H1 (cell line): ENCODE measurements at regions not wholly inside any gene's neighbourhood (a gene's known extent, or its start where the extent isn't known, plus 50 kb on each side); places are given as distances from the start of the nearest gene placed in this dataset.

Experiments
- CEBPB ChIP-seq: IDR thresholded peaks from 2 replicates; pipeline ENCODE4 v1.6.1; 2012; ENCODE audit warnings: low read depth, low read length
- HDAC6 ChIP-seq: IDR thresholded peaks from one replicate; pipeline ENCODE4 v1.7.1; 2012; ENCODE audit warnings: low read depth, mild to moderate bottlenecking, inconsistent platforms, low read length, moderate library complexity
- JUN ChIP-seq: IDR thresholded peaks from 2 replicates; pipeline ENCODE4 v1.6.1; 2011; ENCODE audit warnings: low read depth, mild to moderate bottlenecking, improper control_type of control experiment, low read length
- JUND ChIP-seq: IDR thresholded peaks from 2 replicates; pipeline ENCODE4 v1.6.1; 2011; ENCODE audit warnings: mild to moderate bottlenecking, improper control_type of control experiment, low read length
- MAX ChIP-seq: IDR thresholded peaks from 2 replicates; pipeline ENCODE4 v1.6.1; 2012; ENCODE audit warnings: inconsistent platforms
- POLR2A ChIP-seq, 2 experiments: IDR thresholded peaks; 1 replicate in 1 of 2; 2 replicates in 1 of 2; pipeline ENCODE4 v1.6.1; 2011; ENCODE audit warnings: low read depth in 2 of 2, low read length in 2 of 2, mild to moderate bottlenecking in 2 of 2; ENCODE audit errors: control extremely low read depth in 1 of 2
- RBBP5 ChIP-seq: IDR thresholded peaks from 2 replicates; pipeline ENCODE4 v1.7.1; 2012; ENCODE audit warnings: low read depth, mild to moderate bottlenecking, inconsistent platforms, low read length, moderate library complexity, borderline replicate concordance
- YY1 ChIP-seq: IDR thresholded peaks from 2 replicates; pipeline ENCODE4 v1.6.1; 2011; ENCODE audit warnings: low read depth, mild to moderate bottlenecking, low read length
- ZNF274 ChIP-seq: IDR thresholded peaks from 2 replicates; pipeline ENCODE4 v1.7.0; 2012; ENCODE audit warnings: low read length, borderline replicate concordance; ENCODE audit errors: extremely low read depth
- TF ChIP-seq, protein P1 (sequence below), 3 experiments: IDR thresholded peaks; 1 replicate in 2 of 3; 2 replicates in 1 of 3; pipeline versions ENCODE4 v1.5.1 to v1.6.1; 2011; ENCODE audit warnings: low read length in 3 of 3, mild to moderate bottlenecking in 3 of 3, inconsistent platforms in 2 of 3, low read depth in 1 of 3, moderate library complexity in 1 of 3; ENCODE audit not compliant: insufficient read depth in 1 of 3; ENCODE audit errors: control extremely low read depth in 1 of 3
- TF ChIP-seq, protein P2 (sequence below): IDR thresholded peaks from 2 replicates; pipeline ENCODE4 v1.6.1; 2011; ENCODE audit warnings: low read depth, mild to moderate bottlenecking, low read length; ENCODE audit not compliant: insufficient read depth

- no peak for TF ChIP-seq YY1
- TF ChIP-seq, protein P1, sequence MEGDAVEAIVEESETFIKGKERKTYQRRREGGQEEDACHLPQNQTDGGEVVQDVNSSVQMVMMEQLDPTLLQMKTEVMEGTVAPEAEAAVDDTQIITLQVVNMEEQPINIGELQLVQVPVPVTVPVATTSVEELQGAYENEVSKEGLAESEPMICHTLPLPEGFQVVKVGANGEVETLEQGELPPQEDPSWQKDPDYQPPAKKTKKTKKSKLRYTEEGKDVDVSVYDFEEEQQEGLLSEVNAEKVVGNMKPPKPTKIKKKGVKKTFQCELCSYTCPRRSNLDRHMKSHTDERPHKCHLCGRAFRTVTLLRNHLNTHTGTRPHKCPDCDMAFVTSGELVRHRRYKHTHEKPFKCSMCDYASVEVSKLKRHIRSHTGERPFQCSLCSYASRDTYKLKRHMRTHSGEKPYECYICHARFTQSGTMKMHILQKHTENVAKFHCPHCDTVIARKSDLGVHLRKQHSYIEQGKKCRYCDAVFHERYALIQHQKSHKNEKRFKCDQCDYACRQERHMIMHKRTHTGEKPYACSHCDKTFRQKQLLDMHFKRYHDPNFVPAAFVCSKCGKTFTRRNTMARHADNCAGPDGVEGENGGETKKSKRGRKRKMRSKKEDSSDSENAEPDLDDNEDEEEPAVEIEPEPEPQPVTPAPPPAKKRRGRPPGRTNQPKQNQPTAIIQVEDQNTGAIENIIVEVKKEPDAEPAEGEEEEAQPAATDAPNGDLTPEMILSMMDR (IDR thresholded peaks at IDR 0.05; ENCODE audit: control extremely low read depth in 1 of 3, insufficient read depth in 1 of 3, low read depth in 1 of 3, low read length in 3 of 3), result no peak
- TF ChIP-seq HDAC6, result no peak
- no peak for TF ChIP-seq MAX
- no peak for TF ChIP-seq CEBPB
- no peak for TF ChIP-seq RBBP5
- TF ChIP-seq, protein P2, sequence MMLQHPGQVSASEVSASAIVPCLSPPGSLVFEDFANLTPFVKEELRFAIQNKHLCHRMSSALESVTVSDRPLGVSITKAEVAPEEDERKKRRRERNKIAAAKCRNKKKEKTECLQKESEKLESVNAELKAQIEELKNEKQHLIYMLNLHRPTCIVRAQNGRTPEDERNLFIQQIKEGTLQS, result no peak
- TF ChIP-seq POLR2A (IDR thresholded peaks at IDR 0.05; ENCODE audit: control extremely low read depth in 1 of 2, low read depth in 2 of 2, low read length in 2 of 2), result no peak
- TF ChIP-seq JUND, result no peak
- TF ChIP-seq JUN, result no peak
- no peak for TF ChIP-seq ZNF274
These were observed 184.7 kb upstream of the ARGLU1 start for GRCh38 chr13:106752584-106753170.
